ENCODE measurements at regions not wholly inside any gene's neighbourhood (a gene's known extent, or its start where the extent isn't known, plus 50 kb on each side); places are given as distances from the start of the nearest gene placed in this dataset.

DNA sequence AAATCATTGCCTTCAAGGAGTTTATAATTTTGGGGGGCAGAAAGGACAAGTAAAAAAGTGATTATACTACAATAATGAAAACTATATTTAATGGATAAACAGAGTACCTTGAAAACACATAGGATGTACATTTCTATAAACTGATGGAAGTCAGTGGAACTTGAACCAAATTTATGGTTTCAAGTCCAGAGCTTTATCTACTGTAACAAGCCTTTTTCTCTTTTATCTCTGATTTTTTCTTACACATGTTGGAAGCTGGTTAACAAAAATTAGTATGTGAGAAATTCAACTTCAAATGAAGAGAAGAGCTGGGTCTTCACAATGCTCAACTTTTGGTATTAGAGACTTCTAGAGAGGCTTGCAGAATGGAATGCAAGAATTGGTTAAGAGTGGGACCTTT lies 393.6 kb downstream of the LMO7 start:
- TF ChIP-seq, protein P1, sequence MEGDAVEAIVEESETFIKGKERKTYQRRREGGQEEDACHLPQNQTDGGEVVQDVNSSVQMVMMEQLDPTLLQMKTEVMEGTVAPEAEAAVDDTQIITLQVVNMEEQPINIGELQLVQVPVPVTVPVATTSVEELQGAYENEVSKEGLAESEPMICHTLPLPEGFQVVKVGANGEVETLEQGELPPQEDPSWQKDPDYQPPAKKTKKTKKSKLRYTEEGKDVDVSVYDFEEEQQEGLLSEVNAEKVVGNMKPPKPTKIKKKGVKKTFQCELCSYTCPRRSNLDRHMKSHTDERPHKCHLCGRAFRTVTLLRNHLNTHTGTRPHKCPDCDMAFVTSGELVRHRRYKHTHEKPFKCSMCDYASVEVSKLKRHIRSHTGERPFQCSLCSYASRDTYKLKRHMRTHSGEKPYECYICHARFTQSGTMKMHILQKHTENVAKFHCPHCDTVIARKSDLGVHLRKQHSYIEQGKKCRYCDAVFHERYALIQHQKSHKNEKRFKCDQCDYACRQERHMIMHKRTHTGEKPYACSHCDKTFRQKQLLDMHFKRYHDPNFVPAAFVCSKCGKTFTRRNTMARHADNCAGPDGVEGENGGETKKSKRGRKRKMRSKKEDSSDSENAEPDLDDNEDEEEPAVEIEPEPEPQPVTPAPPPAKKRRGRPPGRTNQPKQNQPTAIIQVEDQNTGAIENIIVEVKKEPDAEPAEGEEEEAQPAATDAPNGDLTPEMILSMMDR (IDR thresholded peaks at IDR 0.05; ENCODE audit: low read depth, low read length): no peak
- no peak for DNase-seq
- H3K27me3 ChIP-seq: no peaks in the 10 kb centered on the region
- no peaks in the 10 kb centered on the region for H3K36me3 ChIP-seq
- H3K9me3 ChIP-seq: no peaks in the 10 kb centered on the region
- H3K4me3 ChIP-seq (ENCODE audit: low read depth, low read length): no peak overlapping the region
- no peaks in the 10 kb centered on the region for H3K4me1 ChIP-seq

DNA sequence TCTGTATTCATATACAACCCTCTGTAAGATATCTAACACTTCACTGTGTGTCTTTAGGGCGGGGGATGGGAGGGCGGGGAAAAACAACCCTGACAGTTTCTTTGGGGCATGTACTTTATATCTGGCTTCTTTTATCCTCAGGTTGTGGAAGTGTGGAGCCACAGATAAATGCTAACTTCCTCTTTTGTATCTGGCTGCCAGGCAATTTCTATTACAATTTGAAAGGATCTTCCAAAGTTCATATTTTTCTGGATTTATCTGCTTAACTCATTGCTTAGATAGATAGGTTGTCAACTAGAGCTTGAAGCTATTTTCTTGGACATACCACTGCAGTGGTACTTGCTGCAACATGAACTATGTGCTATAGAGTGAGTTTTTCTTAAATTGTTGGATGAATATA lies 393.0 kb downstream of the LMO7 start:
- TF ChIP-seq, protein P1 (IDR thresholded peaks at IDR 0.05; ENCODE audit: low read depth, low read length): no peak
- DNase-seq: no peak
- Histone ChIP-seq H3K4me1 (no peaks in the 10 kb centered on the region), H3K4me3 (ENCODE audit: low read depth, low read length) (no peak overlapping the region), H3K9me3 (no peaks in the 10 kb centered on the region), H3K27me3 (no peaks in the 10 kb centered on the region), H3K36me3 (no peaks in the 10 kb centered on the region)

DNA sequence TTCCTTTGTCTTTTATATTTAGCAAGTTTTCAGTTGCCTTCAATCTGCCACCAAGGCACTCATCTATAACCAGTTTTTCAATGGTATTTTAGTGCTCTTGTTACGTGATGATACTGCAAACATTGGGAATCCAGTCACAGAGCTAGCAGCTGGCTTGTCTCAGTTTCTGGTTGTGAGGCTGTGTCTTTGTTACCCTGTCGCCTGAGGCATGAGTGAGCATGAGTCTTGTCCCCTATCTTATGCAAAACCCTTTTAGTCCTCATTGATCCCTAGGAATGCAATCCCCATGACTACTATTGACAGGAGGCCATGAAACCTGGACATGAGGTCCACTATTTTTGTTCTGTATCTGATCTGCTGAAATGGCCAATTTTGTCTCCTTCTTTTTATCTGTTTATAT lies 391.0 kb downstream of the LMO7 start:
- H3K27me3 ChIP-seq: no peaks in the 10 kb centered on the region
- no peaks in the 10 kb centered on the region for H3K36me3 ChIP-seq
- TF ChIP-seq, protein P1 (IDR thresholded peaks at IDR 0.05; ENCODE audit: low read depth, low read length): no peak
- H3K9me3 ChIP-seq: no peaks in the 10 kb centered on the region
- no peak for DNase-seq
- H3K4me1 ChIP-seq: no peaks in the 10 kb centered on the region
- no peak overlapping the region for H3K4me3 ChIP-seq (ENCODE audit: low read depth, low read length)

DNA sequence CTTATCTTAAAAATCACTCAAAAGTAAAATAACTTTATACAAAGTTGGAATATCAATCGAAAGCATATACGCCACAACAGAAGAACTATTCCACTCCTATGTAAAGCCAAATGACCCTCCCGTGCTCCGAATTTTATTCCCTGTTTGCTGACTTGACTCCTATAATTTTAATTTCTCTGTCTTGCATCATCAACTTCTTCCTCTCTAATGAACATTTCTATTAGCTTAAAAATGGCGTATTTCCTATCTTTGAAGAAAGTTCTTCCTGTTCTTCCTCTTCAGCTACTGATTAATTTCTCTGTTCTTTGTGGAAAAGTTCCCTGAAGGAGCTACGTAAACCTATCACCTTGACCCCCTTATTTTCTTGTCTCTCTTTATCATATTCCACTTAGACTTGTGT lies 389.3 kb downstream of the LMO7 start:
- H3K36me3 ChIP-seq: no peaks in the 10 kb centered on the region
- no peak overlapping the region for H3K4me3 ChIP-seq (ENCODE audit: low read depth, low read length)
- TF ChIP-seq, protein P1 (IDR thresholded peaks at IDR 0.05; ENCODE audit: low read depth, low read length): no peak
- DNase-seq: no peak
- H3K27me3 ChIP-seq: no peaks in the 10 kb centered on the region
- no peaks in the 10 kb centered on the region for H3K4me1 ChIP-seq
- H3K9me3 ChIP-seq: no peaks in the 10 kb centered on the region

DNA sequence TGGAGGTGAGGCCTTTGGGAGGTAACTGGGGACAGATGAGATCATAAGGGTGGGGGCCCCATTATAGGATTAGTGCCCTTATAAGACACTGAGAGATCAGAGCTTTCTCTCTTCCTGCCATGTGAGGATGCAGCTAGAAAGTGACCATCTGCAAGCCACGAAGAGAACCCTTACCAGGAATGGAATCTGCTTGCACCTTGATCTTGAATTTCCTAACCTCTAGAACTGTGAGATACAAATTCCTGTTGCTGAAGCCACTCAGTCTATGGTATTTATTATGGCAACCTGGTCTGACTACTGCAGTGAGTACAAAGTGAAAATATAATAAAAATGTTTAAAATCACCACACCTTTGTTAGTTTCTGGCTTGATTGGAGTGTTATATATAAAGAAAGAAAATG lies 388.0 kb downstream of the LMO7 start:
- no peaks in the 10 kb centered on the region for H3K9me3 ChIP-seq
- H3K4me1 ChIP-seq: no peaks in the 10 kb centered on the region
- no peaks in the 10 kb centered on the region for H3K36me3 ChIP-seq
- H3K27me3 ChIP-seq: no peaks in the 10 kb centered on the region
- TF ChIP-seq, protein P1 (IDR thresholded peaks at IDR 0.05; ENCODE audit: low read depth, low read length): no peak
- H3K4me3 ChIP-seq (ENCODE audit: low read depth, low read length): no peak overlapping the region
- DNase-seq: no peak

DNA sequence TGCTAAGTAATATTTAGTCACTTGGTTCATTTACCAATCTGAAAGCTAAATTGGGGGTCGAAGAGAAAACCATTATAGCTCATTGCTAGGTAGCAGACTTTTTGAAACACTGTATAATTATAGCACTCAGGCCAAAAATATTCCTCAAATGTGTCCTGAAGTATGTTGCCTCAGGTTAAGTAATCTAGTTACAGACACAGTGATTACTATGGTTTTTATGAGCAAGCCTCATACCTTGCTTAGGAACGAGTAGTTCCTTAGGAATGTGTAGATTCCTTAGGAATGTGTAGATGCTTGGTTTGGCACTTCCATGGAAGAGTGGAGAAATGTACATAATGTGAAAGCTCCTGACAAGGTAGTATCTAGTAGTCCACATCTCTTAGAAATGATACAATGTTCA lies 387.5 kb downstream of the LMO7 start:
- H3K4me3 ChIP-seq (ENCODE audit: low read depth, low read length): no peak overlapping the region
- no peaks in the 10 kb centered on the region for H3K4me1 ChIP-seq
- DNase-seq: no peak
- H3K27me3 ChIP-seq: no peaks in the 10 kb centered on the region
- no peaks in the 10 kb centered on the region for H3K36me3 ChIP-seq
- no peaks in the 10 kb centered on the region for H3K9me3 ChIP-seq
- TF ChIP-seq, protein P1 (IDR thresholded peaks at IDR 0.05; ENCODE audit: low read depth, low read length): no peak
